NCI-H1694 treated with DMSO at 0.1 percent for 48 hours (cell line): ENCODE measurements at regions not wholly inside any gene's neighbourhood (a gene's known extent, or its start where the extent isn't known, plus 50 kb on each side); places are given as distances from the start of the nearest gene placed in this dataset.
"Not testable (repeated sequence)": the region's sequence is repeated elsewhere in the genome, so short reads cannot be mapped to it uniquely, and the experiment has no call there.

Source experiments
- DNase-seq: peaks from one replicate; lab custom pipeline; 2025; lab: John Stamatoyannopoulos, UW

GRCh38 chr5:32928761-32929160 is 217.6 kb downstream of the NPR3 start:
- DNase-seq = no peak

GRCh38 chr5:32931438-32931837 is 220.3 kb downstream of the NPR3 start:
- DNase-seq = not testable (repeated sequence)

- no peak for DNase-seq
These were observed 221.3 kb downstream of the NPR3 start for GRCh38 chr5:32932241-32932935.

GRCh38 chr5:32933692-32934091 is 222.6 kb downstream of the NPR3 start:
- DNase-seq = no peak

- no peak for DNase-seq
These were observed 223.4 kb downstream of the NPR3 start for GRCh38 chr5:32934529-32934928.

DNA sequence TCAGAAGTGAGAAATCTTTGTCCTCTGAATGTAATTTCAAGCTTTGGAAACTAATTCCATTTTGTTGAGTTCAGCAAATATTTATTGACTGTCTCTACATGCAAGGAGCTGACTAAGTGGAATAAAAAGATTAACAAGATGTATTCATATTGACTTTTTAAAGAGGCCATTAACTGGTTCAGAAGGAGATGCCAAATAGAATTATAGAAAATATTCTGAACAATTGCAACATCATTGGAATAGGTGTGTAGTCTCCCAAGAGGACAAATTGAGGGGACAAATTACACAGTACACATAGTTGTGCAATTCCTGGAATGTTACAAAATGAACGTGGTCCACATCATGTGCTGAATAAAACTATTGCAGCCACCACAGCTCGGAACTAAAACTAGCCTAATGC is 224.2 kb downstream of the NPR3 start:
- no peak for DNase-seq

- DNase-seq = no peak
These were observed 225.2 kb downstream of the NPR3 start for GRCh38 chr5:32936329-32936728.

DNA sequence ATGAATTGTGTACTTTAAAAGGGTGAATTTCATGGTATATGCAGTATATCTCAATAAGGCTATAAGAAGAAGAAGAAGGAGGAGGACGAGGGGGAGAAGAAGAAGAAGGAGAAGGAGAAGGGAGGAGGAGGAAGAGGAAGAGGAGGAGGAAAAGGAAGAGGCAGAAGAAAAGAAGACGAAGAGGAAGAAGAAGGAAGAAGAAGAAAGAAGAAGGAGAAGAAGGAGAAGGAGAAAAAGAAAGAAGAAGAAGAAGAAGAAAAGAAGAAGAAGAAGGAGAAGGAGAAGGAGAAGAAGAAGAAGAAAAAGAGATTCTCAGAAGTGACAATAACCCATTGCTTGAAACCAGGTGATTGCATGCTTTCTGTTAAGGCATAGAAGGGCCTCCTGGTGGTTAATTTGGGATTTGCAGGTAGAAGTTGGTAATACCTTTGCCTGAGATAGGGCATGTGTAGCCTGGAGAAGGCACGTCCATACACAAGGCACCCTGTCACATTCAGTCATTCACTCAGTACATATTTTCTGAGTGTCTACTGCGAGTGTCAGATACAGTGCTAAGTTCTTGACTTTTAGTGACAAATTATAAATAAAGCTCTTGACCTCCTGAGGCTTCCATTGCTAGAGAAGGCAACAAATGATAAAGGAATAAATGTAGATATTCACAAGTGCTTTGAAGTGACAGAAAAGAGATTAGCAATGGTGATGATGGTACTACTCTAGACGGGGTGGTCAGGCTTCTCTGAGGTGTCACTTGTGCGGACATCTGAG is 231.3 kb downstream of the NPR3 start:
- peak; percentile 44 for DNase-seq

DNA sequence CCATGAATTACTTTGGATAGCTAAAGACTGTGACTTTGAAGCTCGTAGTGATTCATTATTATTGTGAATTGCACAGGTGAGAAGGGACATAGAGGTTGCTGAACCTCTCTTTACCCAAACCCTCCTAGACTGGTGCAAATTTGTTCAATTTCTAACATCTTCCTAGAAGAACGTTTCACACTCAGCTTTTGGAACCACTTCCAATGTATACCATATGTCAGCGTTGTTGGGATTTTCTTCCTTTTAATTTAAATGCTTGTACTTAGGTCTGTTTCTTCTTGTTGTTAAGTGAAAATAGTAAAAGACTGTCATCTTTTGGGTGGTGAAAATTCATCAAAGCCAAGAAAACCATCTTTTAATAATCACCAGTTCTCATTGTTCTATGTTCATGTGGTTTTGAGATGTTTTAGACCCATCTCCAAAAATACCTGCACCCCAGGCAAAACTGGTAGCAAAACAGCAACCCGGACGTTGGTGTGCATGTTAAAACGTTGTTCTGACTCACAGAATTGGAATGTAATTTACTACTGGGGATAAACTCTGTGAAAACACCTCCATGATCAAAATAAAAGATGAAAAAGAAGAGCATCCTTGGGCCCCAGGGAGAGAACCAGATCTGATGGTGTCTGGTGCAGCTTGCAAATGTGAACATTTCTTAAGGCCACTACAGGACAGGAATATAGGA is 238.3 kb downstream of the NPR3 start:
- DNase-seq = no peak

- no peak for DNase-seq
These were observed 239.9 kb downstream of the NPR3 start for GRCh38 chr5:32951003-32951402.

DNA sequence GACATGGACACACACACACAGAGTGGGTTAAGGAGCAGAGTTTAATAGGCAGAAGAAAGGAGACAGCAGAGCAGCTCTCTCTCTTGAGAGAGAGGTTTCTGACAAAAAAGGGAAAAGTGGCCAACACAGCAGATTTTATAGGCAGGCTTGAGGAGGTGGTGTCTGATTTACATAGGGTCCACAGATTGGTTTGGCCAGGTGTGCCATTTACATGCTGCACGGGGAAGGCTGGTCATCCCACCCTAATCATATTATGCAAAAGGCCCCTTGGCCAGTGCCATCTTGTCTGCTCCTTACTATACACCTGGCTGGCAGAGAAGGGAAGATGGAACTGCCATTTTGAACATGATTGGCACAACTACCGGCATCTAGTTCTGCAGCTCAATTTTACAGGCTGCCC is 240.8 kb downstream of the NPR3 start:
- no peak for DNase-seq

GRCh38 chr5:32952421-32952820 is 241.3 kb downstream of the NPR3 start:
- DNase-seq = not testable (repeated sequence)

- DNase-seq = no peak
These were observed 242.6 kb downstream of the NPR3 start for GRCh38 chr5:32953694-32954093.

DNA sequence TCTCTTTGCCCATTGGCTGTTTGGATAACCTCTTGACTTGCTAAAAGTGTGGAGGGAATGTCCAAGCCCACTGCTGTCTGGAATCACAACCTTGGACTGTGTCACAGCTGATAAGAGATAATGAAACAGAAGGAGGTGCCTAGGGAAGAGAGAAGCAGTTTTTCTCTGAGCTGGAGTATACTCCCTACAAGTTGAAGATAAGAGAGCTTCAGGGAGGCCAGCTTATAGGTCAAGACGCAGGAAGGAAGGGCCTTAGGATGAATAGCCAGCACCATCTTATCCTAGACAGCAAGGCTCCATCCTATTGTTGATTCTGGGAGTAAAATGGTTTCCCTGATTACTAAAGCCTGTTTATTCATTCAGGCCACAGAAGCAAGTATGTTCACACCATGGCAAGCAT is 244.7 kb downstream of the NPR3 start:
- no peak for DNase-seq

DNA sequence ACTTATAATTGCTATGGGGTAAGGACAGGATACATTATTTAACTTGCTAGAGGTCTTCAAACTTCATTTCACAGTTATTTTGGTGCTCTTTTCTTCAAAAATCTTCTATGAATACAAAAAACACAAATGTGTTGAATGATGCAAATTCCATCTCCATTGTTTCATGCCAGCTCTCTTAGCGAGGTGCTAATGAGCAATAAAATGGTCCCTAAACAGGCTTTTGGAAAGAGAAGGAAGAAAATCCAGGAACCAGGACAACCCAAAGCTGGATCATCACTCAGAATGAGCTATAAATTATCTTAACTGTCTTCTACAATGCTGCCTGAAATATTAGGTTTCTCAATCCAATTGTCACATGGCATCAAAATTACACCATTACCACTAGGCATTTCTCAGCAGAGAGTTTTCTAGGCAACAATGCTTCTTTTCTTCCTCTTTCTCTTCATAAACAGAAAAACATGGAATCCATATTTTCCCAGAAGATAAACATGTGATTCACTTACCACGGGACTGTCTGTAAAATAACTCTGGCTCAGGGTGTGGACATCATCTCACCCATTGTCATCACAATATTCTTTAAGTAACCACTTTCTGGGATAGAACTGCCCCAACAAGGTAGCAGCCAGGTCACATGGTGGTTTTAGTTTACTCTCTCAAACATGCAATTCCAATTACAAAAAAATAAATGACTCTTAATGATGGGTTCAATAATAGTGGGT is 249.4 kb downstream of the NPR3 start:
- no peak for DNase-seq

DNA sequence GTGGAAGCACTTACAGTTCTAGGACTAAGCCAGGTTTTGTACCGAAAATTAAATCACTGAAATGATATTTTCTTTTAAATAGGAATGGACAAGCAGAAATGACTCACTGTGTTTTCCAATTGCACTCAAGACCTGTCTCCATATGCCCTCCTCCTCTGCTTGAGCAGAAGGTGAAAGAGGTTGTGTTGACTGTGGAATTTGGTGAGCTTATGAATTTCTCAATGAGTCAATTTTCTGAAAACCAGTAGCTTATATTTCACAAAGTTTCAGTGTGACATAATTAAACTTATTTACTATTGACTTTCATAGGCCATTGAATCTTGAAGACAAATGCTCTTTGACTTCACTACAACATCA is 249.9 kb downstream of the NPR3 start:
- no peak for DNase-seq

- no peak for DNase-seq
These were observed 253.1 kb downstream of the NPR3 start for GRCh38 chr5:32964261-32964660.

DNA sequence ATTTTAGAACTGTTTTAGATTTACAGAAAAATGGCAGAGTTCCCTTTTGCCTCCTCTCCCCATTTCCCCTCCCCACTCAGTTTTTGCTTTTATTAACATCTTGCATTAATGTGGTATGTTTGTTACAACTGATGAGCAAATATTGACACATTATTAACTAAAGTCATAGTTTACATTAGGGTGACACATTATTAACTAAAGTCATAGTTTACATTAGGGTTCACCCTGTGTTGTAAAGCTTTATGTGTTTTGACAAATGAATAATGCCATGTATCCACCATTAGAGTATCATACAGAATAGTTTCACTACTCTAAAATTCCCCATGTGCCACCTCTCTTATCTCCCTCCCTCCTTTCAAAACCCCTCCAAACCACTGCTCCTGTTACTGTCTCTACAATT is 262.5 kb downstream of the NPR3 start:
- no peak for DNase-seq

- DNase-seq = no peak
These were observed 264.7 kb downstream of the NPR3 start for GRCh38 chr5:32975656-32976375.

GRCh38 chr5:32981061-32981460 is 269.9 kb downstream of the NPR3 start:
- DNase-seq = no peak

- no peak for DNase-seq
These were observed 273.9 kb downstream of the NPR3 start for GRCh38 chr5:32984851-32985610.
